HG02981 (cell line): ENCODE measurements at regions not wholly inside any gene's neighbourhood (a gene's known extent, or its start where the extent isn't known, plus 50 kb on each side); places are given as distances from the start of the nearest gene placed in this dataset.
"Not testable (repeated sequence)": the region's sequence is repeated elsewhere in the genome, so short reads cannot be mapped to it uniquely, and the experiment has no call there.

Source experiments
- ATAC-seq: cut with Tn5 transposase; IDR thresholded peaks from one replicate; pipeline ENCODE4 v1.9.1; 2021; ENCODE audit warnings: mild to moderate bottlenecking, moderate library complexity; ENCODE audit not compliant: unreplicated experiment

DNA sequence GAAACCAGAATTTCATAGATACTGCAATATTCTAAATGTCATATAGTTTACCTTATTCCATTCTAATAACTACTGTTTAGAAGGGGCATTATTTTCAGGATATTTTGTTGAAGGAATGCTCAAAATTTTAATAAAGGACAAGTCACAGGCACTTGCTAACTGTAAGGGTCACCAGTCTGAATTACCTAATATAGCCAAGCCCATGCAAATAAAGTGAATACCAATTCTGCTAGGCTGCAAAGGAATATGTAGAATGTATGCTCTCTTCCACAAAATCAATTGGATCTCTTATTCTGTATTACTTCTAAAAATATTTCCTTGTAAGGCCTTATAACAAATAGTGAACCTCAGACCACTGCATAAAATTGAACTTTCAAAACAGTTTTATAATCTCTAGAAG lies 52.3 kb upstream of the FAT4 start:
- no peak for ATAC-seq

DNA sequence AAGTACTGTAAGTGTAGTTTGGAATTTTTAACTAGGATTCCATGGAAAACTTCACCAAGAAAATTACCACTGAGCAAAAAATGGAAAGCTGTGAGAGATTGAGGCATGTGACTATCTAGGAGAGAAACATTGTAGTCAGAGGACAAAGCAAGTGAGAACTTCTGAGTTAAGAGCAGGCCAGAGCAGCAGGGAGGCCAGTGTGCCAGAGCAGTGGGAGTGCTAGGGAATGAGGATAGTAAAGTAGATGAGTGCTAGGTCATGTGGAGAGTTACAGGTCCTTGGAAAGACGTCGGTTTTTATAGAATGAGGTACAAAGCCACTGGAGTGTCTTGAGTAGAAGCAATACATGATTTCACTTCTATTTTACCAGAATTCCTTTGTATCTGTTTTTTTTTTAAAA lies 52.7 kb upstream of the FAT4 start:
- ATAC-seq: no peak

DNA sequence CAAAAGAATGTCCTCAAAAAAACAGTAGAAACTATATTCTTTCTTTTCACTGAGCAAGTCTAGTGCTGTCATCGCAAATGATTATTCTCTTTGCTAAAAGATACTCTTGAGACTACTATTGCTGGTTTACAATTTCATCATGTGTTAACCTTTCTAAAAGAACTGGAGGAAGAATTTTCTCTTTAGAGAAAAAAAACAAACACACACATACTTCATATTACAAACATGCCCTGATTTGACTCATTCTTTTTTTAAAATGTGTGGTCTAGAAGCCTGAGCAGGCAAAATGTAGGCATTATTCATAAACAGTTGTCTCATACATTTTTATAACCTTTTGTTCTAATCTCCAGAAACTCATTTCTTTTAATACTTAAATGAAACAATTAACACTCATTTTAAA lies 60.6 kb upstream of the FAT4 start:
- ATAC-seq: no peak

DNA sequence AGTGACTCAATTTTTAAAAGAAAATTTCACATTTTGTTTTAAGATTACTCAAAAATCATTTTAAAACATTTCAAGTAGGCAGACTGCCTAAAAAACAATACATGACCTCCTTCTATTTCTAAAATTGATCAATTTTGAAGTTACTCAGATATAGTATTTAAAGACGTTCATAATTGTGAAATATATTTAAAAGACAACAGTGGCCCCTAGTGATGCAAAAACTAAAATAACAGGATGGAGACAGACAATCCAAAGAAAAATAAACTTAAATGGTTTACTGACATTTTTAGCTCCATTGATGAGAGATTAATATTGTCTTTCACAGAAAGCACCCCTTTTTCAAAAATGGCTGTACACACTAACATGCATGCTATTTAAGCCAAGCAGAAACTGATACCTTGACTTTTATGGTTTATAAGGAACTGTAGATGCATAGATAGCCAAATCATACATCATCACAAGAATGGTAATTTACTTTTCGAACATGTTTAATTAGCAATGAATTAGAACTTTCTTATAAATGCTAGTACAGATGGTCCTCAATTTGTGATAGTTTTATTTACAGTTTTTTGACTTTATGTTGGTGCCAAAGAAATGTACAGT lies 69.8 kb upstream of the FAT4 start:
- ATAC-seq: no peak

DNA sequence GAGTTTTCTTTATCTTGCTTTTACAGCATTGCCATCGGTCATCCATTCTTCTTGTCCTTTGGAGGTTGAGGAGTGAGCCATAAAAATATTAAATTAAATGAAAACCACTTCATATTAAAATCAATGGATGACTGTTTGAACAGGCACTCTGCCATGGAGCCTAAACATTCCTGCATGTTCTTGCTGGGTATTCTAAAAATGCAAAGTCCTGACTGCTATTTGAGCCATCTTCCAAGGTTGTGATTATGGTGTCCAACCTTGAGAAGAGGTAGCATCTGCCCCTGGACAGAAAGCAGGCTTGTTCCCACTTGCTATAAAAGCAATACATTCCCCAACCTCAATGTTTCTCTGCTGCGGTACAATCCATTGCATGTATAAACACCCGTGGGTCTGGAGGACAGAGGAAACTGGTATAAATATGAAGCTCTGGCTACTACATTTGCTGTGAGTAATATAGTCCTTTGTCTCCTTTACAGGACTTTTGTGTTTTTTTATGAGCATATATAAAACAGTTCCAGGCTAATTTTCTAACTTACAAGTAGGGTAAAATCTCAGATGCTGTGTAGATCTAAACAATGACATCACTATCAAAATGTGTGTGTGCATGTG lies 70.9 kb upstream of the FAT4 start:
- ATAC-seq: no peak

DNA sequence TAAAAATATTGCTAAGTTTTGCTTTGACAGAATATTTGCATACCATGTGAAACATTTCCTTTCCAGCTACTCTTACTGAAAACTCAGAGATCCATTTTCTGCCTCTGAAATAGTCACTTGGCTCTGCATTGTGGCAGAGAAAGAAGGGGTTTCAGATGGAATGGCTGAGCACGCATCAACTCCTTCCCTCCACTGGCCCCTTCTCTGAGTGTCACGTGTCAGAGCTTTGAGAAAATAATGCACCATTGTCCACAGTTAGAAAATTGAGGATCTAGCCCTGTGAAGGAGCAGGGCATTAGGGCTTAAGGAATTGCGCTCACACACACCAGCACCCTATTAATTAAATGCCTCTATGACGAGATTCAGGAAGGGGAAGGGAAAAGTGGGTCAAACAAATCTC lies 78.8 kb upstream of the FAT4 start:
- ATAC-seq: no peak

DNA sequence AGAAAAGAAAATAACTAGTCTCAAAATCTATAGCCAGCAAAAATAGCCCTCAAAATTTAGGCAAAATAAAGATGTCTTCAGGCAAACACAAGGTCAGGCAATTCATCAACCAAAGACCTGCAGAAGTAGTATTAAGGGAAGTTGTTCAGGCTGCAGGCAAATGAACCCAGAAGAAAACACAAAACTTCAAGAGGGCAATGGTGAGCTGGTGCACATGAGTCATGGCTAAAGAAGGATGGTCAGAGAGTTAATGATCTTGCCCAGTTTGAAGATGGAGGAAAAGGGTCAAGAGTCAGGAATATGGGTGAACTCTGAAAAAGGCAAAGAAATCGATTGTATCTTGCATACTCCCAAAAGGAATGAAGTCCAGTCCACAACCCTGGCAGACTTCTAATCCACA lies 83.1 kb upstream of the FAT4 start:
- ATAC-seq: no peak

DNA sequence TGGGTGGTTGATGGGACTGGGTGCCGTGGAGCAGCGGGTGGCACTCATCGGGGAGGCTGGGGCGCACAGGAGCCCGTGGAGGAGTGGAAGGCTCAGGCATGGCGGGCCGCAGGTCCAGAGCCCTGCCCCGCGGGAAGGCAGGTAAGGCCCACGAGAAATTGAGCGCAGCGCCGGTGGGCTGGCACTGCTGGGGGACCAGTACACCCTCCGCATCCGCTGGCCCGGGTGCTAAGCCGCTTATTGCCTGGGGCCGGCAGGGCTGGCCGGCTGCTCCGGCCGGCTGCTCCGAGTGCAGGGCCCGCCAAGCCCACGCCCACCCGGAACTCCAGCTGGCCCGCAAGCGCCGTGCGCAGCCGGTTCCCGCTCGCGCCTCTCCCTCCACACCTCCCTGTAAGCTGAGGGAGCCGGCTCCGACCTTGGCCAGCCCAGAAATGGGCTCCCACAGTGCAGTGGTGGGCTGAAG lies 85.1 kb upstream of the FAT4 start:
- no peak for ATAC-seq

DNA sequence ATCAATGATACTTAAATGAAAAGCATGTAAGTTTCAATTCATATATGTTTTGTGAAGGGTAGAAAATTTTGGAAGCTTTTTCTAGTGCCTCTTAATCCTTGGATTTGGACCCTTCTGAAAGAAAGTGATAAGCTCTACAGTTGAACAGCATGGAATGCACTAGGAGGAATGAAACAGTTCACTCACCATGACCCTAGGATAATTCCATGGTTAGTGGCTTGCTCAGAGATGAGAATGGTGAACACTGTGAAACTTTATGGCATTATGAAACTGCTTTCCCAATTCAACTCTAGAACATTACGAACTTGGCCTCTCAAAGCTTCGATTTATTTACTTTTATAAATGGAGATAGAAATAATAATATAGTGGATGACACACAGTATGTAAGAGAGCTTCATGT lies 88.9 kb upstream of the FAT4 start:
- no peak for ATAC-seq

DNA sequence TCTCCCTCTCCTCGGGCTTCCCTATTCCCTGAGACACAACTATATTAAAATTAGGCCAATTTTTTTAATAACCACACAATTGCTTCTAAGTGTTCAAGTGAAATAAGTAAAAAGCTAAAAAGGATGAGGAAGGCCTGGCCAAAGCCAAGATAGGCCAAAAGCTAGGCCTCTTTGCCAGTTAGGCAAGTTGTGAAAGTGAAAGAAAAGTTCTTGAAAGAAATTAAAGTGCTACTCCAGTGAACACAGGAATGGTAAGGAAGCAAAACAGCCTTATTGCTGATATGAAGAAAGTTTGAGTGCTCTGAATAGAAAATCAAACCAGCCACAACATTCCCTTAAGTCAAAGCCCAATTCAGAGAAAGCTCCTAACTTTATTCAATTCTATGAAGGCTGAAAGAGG lies 114.2 kb upstream of the FAT4 start:
- ATAC-seq: no peak

DNA sequence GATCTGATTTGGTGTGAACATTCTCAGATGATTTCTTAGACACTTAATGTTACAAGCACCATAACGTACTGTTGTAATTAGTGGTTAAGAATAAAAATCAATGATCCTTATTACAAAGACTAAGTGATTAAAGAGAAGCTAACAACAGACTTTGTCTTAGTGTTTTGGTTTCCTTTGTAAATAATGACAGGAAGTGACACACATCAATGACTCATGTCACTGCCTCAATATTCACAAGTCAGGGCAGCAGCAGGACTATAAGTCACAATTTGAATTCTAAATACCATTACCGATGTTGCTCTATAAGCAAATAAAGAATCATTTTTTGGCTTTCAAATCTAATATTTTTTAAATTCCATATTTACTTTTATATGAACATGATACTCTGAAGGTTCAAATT lies 115.8 kb upstream of the FAT4 start:
- no peak for ATAC-seq

DNA sequence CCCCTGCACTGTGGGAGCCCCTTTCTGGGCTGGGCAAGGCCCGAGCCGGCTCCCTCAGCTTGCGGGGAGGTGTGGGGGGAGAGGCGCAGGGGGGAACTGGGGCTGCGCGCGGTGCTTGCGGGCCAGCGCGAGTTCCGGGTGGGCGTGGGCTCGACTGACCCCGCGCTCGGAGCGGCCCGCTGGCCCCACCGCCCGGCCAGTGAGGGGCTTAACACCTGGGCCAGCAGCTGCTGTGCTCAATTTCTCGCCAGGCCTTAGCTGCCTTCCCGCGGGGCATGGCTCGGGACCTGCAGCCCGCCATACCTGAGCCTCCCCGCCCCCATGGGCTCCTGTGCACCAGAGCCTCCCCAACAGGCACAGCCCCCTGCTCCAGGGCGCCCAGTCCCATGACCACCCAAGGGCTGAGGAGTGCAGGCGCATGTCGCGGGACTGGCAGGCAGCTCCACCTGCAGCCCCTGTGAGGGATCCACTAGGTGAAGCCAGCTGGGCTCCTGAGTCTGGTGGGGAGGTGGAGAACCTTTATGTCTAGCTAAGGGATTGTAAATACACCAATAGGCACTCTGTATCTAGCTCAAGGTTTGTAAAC lies 122.8 kb upstream of the FAT4 start:
- ATAC-seq: not testable (repeated sequence)

DNA sequence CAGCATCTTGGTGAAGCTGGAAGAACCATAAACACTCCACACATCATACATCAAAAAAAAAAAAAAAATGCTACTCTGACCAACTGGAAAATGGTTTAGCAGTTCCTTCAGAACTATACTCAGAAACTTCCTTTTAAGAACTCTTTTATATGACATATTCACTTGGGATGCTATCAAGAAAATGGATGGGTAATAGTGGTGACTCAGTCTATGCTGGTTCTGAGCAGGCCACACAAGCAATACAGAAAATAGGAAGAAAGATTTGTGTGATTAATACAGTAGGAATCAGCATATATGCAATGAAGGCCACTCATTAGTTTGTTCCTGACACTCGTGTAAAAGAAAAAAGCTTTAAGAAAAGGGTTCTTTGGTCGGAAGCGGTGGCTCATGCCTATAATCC lies 123.5 kb upstream of the FAT4 start:
- no peak for ATAC-seq

DNA sequence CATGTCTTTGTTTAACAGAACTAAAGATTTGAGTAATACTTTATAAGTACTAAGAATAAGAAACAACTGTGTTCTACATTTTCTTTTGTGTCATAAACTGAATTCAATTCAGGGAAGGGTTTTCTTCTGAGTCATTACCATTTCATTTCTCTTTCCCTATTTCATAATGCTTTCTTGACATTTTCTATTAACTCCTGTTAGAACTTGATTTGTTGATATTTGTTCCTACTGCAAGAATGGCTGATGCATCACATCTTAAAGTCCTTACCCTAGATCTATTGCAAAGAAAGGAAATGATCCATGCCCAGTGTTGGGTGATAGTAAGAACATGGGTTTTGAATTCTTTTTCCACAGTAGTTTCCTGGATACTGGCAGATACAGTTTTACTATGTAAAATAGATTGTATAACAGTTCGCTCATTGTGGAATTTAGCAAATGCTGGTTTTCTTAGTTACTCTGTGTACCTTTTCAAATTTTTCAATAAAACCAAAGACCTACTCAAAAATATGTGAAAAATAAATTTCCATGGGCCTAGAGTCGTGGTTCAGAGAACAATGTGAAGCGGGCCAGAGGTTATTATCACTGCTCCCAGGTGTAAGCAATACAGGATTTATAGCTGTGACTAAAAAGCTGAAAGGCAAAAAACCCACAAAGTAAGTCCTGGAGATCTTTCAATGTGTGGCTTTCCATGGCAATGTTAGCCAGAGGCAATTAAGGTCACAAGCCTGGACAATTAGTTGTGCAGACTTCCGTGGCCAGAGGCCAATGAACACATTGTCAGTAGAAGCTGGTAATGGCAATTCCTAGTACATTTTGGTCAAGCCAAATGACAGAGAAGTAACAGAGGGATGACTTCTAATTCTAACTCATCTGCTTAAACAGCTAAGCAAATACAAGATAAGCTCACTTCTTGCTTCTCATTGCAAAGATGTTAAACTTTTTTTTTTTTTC lies 127.3 kb upstream of the FAT4 start:
- ATAC-seq: no peak

DNA sequence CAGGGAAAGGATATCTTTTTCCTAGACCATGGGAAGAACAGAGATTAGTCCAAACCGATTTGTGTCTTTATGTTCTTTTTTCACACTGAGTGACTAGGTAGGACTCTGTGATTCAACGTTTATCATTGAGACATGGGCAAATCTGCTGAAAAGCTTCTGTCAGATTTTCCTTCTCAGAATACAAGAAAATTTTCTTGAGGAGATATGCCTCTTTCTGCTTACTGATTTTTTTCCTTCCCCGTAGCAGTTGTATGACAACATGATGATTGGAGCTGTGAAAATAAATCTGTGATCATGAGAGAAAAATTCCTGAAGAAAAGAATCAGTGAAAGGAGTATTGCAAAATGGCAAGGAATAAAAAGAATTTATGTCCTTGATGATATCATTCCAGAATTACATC lies 130.6 kb upstream of the FAT4 start:
- no peak for ATAC-seq

DNA sequence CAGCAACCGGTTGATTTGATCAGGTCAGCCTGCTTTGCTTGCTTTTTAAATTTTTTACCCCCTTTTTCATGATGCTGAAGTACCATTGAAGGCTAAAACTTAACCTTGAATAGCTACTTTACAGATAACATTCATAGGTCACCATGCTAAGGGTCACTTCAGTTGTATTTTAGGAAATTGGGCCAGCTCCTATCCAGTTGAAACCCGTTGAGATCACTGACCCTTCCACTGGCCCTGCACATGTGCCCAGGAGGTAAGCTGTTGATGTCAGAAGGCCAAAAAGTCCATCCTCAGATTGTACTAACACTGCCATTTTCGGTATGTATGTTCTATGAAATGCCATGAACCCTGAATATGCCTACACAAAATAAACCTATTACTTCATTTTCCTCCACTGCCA lies 133.0 kb upstream of the FAT4 start:
- no peak for ATAC-seq

DNA sequence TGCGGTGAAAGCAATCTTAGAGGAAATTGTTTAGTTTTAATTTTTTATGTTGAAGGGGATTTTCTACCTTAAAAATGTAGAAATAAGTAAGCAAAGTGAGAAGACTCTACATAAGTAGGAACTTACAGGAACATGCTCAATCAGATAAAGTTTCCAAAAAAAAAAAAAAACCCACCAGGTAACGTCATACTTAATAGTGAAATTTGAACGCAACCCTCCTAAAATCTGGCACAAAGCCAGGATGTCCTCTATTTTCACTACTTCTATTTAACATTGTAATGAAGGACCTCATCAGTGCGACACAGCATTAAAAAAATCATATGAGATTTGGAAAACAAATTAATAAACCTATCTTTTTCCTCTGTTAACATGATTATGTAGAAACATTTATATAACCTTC lies 135.0 kb upstream of the FAT4 start:
- no peak for ATAC-seq

DNA sequence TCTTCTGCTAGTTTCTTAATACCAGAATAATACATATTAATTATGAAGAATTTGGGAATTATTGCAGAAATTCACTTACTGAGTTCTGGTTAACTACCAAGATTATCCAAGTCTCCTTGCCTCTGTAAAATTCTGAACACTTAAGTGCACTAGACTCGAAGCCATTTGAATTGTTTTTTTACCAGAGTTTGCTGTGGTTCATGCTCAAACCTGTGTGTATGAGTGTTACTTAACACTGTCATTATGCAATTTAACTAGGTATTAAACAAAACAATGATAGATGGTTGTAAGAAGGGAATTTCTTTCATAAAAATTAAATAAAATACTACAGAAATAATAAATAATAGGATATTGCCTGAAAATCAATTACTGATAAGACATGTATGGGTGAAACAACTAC lies 145.6 kb upstream of the FAT4 start:
- no peak for ATAC-seq

DNA sequence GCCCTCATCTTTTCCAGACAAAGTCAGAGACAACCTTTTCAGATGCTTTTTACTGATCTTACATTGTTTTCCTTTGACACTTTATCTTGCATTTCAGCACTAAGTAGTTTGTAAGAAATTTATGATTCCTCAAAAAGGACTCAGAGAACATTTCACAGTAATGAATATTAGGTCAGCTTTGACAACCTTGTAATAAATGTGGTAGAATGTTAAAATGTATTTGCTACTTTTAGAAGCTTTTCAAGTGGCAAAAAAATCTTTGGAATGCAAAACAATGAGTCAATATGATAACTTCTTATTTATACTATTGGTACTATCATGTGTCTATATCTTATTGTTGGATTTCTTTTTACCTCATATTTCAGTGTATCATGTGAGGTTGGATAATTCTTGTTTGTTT lies 146.2 kb upstream of the FAT4 start:
- no peak for ATAC-seq

DNA sequence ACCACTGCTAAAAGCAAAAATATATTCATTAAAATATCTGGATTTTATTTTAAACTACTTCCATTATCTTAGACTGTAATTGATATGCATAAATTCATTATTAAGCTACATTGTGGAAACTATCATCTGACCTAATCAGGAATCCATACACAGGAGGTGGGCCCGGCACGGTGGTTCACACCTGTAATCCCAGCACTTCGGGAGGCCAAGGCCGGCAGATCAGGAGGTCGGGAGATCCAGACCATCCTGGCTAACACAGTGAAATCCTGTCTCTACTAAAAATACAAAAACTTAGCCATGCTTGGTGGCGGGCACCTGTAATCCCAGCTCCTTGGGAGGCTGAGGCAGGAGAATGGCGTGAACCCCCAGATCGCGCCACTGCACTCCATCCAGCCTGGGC lies 148.7 kb upstream of the FAT4 start:
- ATAC-seq: not testable (repeated sequence)

DNA sequence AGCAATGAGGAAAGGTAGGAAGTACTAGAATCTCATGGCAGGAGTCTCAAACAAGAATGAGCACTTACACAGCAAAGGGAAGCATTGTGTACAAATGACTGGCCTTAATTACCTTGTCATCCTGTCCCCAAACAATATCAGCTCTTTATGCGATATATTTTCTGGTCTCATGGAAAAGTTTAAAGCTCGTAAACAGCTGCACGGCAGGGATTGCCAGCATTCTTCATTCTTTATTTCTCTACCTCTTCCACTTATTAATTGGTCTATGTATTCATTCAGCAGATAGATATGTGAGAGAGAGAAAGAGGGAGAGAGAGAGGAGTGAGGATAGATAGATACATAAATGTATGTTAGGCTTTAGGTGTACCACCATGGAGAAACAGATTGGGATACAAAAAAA lies 155.8 kb upstream of the FAT4 start:
- ATAC-seq: no peak

DNA sequence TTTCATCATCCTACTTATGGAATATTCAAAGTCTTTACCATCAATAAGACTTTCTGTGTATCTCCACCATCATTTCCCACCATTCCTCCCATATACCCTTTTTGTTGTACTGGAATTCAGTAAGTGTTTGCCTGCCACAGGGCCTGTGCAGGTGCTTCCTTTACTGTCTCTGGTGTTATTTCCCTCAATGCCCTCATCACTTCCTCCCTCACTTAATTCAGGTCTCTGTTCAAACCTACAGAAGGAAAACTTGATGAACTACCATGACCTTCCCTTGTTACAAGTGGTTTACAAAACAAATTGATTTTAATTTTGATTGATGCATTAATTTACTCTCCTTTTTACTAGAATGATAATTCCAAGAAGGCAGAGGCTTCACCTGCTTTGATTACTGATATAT lies 159.5 kb upstream of the FAT4 start:
- ATAC-seq: no peak
